ENCODE measurements at regions not wholly inside any gene's neighbourhood (a gene's known extent, or its start where the extent isn't known, plus 50 kb on each side); places are given as distances from the start of the nearest gene placed in this dataset.

- peak; percentile 21 for DNase-seq
- Histone ChIP-seq H3K36me3 (no peaks in the 10 kb centered on the region), H3K4me1 (no peaks in the 10 kb centered on the region), H3K4me3 (ENCODE audit: low read depth, low read length) (no peak overlapping the region), H3K27me3 (no peaks in the 10 kb centered on the region), H3K9me3 (no peaks in the 10 kb centered on the region)
- TF ChIP-seq CTCF (IDR thresholded peaks at IDR 0.05; ENCODE audit: low read depth, low read length), result peak; percentile 49
These were observed 77.3 kb upstream of the PHLPP1 start for GRCh38 chr18:62637807-62638687.

GRCh38 chr18:62643181-62643580, 72.2 kb upstream of the PHLPP1 start:
- no peaks in the 10 kb centered on the region for H3K4me1 ChIP-seq
- H3K9me3 ChIP-seq, result no peaks in the 10 kb centered on the region
- TF ChIP-seq CTCF (IDR thresholded peaks at IDR 0.05; ENCODE audit: low read depth, low read length), result no peak
- H3K36me3 ChIP-seq, result no peaks in the 10 kb centered on the region
- H3K4me3 ChIP-seq (ENCODE audit: low read depth, low read length), result no peak overlapping the region
- no peaks in the 10 kb centered on the region for H3K27me3 ChIP-seq
- no peak for DNase-seq

- H3K4me3 ChIP-seq (ENCODE audit: low read depth, low read length), result no peak overlapping the region
- no peaks in the 10 kb centered on the region for H3K27me3 ChIP-seq
- DNase-seq, result no peak
- no peaks in the 10 kb centered on the region for H3K4me1 ChIP-seq
- TF ChIP-seq CTCF (IDR thresholded peaks at IDR 0.05; ENCODE audit: low read depth, low read length), result no peak
- H3K36me3 ChIP-seq, result no peaks in the 10 kb centered on the region
- no peaks in the 10 kb centered on the region for H3K9me3 ChIP-seq
These were observed 70.6 kb upstream of the PHLPP1 start for GRCh38 chr18:62644773-62645172.

- no peaks in the 10 kb centered on the region for H3K4me1 ChIP-seq
- no peak for TF ChIP-seq CTCF (IDR thresholded peaks at IDR 0.05; ENCODE audit: low read depth, low read length)
- no peaks in the 10 kb centered on the region for H3K27me3 ChIP-seq
- no peak overlapping the region for H3K4me3 ChIP-seq (ENCODE audit: low read depth, low read length)
- no peak for DNase-seq
- no peaks in the 10 kb centered on the region for H3K9me3 ChIP-seq
- H3K36me3 ChIP-seq, result no peaks in the 10 kb centered on the region
These were observed 68.2 kb upstream of the PHLPP1 start for GRCh38 chr18:62647179-62647578.

- TF ChIP-seq CTCF (IDR thresholded peaks at IDR 0.05; ENCODE audit: low read depth, low read length), result no peak
- no peak for DNase-seq
- no peaks in the 10 kb centered on the region for H3K27me3 ChIP-seq
- no peak overlapping the region for H3K4me3 ChIP-seq (ENCODE audit: low read depth, low read length)
- no peaks in the 10 kb centered on the region for H3K9me3 ChIP-seq
- no peaks in the 10 kb centered on the region for H3K36me3 ChIP-seq
- no peaks in the 10 kb centered on the region for H3K4me1 ChIP-seq
These were observed 67.2 kb upstream of the PHLPP1 start for GRCh38 chr18:62648045-62648678.
